NCI-H446 (cell line): ENCODE measurements at regions not wholly inside any gene's neighbourhood (a gene's known extent, or its start where the extent isn't known, plus 50 kb on each side); places are given as distances from the start of the nearest gene placed in this dataset.
"Not testable (repeated sequence)": the region's sequence is repeated elsewhere in the genome, so short reads cannot be mapped to it uniquely, and the experiment has no call there.

Source experiments
- DNase-seq, 2 experiments: peaks; one replicate each; lab custom pipeline; 2025; lab: John Stamatoyannopoulos, UW

DNA sequence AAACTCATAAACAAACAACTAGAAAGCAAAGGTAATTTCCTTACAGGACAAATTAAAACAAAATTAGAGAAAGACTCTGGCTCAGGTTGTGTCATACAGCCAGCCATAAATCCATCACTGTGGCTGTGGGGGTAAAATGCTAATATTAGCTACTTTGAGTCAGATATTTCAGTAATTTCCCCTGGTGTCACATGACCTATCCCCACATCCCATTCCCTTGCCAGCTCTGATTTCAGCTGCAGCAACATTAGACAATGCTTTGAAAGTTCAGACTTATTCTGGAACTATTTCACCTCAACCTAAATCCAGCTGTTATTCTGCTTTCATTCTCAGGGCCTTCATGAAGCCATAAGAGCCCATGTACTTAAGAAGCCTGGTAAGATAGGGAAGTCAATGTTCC lies 55.3 kb downstream of the RPL10L start:
- no peak for DNase-seq

DNA sequence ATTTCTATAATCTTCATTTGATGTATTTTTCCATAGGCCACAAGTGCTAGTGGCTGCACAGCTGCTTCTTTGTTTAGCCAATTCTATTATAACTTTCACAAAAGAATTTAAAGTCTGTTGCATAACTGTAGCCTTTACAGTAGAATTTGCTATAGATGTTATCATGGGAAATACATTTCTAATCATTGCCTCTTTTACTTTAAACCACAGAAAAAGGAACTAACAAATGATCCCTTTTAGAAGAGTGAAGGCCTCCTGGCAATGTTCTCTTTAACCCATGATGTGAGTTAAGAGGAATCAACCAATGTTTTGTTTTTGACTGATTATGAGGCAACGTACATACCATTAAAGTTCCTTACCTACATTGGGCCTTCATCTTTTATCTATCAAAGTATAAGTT lies 68.8 kb downstream of the RPL10L start:
- no peak for DNase-seq

DNA sequence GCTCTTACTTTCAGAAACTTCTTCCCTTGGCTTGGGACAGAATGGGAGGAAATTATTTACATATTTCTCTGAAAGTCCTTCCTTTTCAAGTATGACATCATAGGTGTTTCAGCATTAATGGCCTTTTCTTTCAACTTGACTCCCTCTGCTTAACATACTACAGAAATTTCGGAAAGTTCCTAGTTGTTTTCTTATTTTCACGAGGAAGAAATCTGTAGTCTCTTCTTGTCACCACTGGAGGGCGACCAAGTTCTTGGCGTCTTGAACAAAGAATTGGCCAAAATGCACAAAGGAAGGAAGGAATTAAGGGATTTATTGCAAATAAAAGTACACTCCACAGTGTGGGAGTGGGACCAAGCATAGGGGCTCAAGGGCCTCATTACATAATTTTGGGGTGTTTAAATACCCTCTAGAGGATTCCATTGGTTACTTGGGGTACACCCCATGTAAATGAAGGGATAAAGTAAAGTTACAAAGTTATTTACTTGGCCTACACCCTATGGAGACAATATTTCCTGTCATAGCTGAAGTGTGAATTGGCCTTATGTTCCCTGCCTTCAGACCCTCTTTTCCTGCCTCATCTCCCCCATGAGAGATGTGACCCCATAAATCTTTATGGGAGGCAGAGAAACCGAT lies 70.4 kb downstream of the RPL10L start:
- DNase-seq: peak in 1 of 2 experiments; percentile 75

DNA sequence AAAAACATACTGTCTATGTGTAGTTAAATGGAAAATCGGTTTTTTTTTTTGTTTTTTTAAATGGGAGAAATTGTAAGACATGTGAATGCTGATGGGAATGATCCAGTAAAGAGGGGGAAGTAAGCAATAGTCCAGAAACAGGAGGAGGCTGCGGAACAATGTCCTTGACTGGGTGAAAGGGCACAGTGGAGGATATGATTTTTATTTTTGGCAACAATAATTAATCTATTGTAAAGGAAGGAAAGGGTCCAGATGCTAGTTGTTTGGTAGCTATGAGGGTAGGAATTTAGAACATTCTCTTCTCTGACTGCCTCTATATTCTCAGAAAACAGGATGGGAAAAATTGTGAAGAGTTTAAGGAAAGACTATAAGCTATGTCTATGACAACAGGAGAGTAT lies 76.6 kb downstream of the RPL10L start:
- DNase-seq: no peak

DNA sequence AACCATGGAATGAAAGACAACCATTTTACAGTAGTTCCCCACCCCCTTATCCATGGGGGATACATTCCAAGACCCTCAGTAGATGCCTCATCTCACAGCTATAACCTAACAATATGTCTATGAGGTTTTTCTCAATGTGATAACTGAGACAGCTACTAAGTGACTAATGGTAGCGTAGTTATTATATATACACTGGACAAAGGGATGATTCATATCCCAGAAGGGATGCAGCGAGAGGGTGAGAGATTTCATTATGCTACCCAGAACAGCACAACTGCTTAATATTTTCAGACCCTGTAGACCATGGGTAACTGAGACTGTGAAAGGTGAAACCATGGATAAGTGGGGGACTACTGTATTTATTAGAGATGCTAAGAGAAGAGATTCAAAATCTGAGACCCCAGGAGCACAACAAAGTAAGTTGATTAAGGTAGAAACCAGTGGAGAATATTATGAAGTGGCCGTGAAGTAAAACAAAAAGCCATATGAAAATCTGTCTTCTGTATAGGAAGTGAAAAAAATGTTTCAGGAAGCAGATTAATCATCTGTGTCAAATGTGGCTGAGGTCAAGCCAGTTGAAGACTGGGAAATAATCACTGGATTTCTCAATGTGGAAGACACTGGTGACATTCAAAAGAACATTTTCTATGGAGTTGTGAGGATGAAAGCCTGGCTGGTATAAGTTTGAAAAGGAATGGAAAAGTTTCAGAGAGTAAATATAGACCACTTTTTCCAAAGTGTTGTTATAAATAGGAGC lies 77.2 kb downstream of the RPL10L start:
- DNase-seq: no peak

DNA sequence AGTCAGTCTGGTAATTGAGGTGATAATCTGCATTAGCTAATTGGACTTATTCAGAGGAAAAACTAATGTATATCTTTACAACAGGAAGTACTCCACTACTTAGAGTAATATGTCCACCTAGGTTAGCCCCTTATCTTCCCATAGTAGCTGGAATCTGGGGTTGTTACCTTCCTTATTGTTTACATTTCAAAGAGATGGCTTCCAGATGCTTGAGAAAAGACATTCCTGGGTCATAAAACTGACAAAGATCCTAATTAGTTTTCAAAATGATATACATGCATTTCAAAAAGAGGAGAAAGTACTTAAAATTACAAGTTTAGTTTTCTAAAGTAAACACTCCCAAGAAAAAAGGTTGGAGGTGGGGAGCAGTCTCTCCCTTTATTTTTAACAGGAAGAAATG lies 78.1 kb downstream of the RPL10L start:
- DNase-seq: no peak

DNA sequence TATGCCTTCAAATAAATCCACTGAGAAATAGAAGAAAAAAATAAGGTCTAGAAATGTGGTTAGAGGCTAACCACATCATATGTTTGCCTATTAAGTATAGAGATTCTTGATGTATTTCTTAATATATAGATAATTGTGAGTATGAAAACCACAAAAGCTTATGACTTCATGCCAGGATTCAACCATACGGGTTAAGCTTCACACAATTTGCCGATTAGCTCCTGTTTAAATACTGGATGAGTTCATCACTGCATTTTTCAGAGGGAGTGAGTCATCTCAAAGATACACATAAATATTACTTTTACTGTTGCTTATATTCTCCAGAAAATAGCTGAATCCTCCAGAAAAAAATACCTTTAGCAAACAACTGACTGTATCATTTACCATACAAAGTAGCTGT lies 79.6 kb downstream of the RPL10L start:
- DNase-seq: no peak

DNA sequence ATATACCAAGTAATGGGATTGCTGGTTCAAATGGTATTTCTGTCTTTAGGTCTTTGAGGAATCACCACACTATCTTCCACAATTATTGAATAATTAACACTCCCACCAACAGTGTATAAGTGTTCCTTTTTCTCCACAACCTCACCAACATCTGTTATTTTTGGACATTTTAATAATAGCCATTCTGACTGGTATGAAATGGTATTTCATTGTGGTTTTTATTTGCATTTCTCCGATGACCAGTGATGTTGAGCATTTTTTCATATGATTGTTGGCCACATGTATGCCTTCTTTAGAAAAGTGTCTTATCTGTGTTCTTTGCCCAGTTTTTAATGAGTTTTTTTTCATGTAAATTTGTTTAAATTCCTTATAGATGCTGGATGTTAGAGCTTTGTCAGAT lies 83.4 kb downstream of the RPL10L start:
- not testable (repeated sequence) for DNase-seq

DNA sequence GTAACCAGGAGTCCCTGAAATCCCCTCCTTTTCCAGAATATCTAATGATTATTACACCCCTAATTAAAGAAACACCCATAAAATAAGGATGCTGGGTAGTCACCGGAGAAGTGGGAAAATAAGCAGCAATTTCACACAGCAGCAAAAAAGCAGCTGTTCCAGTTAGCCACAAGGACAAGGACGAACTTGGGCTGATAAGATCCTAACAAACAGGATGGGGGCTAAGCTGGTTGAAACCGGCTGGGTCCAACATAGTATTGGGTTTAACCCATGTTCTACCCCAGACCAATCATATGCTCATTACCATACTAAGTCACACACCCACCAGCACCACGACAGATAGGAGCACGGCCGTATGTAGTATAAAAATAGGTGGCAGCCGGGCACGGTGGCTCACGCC lies 100.7 kb downstream of the RPL10L start:
- DNase-seq: no peak

DNA sequence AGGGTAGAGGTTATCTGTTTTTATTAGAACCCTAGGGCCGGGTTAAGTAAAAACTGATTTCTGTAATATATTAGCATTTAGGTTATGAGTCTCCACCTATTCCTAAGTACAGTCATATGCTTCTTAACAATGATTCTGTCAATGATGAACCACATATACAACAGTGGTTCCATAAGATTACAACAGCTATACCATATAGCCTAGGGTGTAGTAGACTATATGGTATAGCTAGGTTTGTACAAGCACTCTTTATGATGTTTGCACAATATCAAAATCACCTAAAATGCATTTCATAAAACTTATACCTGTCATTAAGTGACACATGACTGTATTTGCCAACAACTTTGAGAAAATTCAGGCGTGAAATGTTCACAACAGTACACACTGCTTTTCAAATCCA lies 110.6 kb downstream of the RPL10L start:
- DNase-seq: no peak

DNA sequence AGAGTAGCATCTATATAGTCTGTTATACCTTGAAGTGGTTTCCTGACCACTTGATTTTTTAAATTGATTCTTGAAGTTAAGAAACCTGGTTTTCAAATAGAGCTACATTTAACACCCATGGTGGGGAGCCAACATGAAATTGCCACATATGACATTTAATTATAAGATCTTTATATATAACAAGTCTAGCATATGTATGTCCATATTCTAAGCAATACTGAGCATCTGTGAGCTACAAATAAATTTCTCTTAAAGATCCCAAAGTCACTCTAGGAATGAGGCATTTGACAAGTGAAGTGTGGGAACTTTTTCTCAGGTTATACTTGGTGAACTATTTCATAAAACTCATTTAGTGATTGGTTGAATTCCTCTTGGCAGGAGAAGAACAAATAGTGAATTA lies 132.5 kb downstream of the RPL10L start:
- DNase-seq: no peak

DNA sequence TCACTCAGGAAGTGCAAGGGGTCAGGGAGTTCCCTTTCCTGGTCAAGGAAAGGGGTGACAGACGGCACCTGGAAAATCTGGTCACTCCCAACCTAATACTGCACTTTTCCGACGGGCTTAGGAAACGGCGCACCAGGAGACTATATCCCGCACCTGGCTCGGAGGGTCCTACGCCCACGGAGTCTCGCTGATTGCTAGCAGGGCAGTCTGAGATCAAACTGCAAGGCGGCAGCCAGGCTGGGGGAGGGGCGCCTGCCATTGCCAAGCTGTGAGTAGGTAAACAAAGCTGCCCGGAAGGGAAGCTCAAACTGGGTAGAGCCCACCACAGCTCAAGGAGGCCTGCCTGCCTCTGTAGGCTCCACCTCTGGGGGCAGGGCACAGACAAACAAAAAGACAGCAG lies 142.8 kb downstream of the RPL10L start:
- not testable (repeated sequence) for DNase-seq

DNA sequence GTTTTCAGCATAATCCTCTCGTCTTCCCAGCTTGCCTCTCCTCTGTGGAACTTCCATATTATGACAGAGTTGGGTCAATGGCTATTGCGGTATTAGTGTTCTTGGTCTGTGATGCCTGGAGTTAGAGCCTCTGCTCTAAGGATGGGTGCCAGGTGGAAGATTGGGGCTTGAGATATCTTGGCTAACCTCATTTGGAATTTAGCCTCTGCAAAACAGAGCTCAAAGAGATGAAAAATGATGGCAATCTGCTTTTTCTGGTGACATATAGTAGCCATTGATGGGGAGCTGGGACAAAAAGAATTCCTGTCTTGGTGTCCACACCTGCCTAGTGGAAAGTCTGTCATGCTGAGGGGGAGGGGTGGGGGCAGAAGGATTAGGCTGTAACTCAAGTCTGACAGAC lies 152.1 kb downstream of the RPL10L start:
- no peak for DNase-seq

DNA sequence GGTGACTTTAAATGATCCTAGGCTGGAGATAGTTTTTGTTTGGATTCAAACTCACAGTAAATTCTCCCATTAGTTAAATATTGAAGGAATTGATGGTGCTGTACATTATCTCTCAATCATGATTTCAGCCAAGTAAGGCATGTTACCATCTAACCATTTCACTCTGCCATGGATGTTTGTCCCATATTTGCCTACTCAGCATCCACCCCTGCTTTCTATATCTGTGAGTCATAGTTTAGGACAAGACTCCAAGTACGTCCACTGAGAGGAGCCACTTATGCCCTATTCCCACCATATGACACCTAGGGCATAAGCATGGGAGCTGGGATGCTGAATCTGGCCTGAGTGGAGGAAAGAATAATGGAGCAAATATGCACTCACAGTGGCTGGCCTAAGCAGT lies 155.2 kb downstream of the RPL10L start:
- DNase-seq: no peak

DNA sequence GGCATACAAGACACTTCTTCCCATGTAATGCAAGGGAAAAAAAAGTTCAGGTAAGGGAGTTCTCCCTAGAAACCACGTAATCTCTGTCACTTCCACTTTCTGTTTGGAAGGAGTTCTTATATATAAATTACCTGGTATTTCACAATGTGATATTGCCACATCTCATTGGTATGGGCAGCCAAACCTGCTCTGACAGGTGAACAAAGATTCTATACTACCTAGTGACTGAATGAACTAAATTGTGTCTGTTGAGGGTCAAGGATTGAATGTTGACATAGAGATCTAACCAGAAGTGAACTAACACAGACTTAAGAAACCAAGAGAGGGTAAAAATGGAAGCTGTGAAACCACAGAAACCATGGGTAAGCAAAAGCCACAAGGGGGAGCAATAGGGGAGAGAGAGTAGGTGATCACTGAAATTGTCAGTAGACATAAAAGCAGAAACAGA lies 161.3 kb downstream of the RPL10L start:
- peak in 1 of 2 experiments; percentile 25 for DNase-seq

DNA sequence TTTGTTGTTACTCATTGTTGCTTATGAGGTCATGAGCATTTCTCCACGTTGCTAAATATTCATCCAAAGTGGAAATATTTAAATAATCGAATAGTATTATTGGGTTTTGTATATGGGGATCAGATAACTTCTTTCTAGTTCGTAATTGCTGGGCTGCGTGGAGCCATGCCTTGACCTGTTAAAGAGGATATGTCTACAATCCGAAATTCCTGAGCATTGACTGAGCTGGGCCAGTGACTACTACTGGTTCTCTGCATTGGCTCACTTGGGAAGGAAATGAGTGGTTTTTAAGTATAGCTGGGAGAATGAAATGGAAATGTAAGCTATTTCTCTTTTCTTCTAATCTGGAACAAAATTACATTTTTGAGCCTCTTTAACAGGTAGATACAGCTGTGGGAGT lies 163.2 kb downstream of the RPL10L start:
- DNase-seq: no peak

DNA sequence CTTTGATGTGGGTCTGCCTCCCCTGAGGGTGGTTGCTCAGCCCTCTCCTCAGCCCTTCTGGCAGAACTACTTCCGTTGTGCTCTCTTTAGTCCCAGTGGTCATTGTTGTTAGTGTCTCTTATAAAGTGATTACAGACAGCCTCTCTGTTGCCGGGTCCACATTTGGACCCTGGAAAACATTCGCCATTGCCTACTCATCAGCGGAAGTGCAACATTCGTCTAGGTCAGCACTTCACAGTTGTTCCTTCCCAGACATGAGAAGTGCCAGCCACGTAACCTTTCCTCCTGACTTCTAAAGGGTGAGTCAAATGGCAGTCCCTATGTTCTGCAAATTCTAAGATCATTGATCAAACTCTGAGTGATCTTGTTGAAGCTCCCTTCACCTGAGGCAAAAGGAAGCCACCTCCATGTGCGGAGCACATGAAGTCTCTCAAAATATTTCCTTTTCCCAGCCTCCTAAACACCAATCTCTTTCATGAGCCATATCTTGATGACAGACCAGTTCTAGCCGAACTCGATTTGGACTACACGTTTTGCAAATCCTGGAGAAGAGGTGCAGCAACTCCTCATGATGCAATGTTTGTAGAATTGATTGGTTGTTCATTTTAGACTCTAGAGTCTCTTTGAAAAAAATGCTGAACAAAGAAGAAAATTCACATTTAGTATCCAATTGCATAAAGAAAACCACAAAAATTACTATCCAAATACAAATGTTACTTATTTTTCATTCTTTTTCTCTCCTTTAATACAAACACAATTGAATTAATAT lies 163.8 kb downstream of the RPL10L start:
- DNase-seq: no peak

DNA sequence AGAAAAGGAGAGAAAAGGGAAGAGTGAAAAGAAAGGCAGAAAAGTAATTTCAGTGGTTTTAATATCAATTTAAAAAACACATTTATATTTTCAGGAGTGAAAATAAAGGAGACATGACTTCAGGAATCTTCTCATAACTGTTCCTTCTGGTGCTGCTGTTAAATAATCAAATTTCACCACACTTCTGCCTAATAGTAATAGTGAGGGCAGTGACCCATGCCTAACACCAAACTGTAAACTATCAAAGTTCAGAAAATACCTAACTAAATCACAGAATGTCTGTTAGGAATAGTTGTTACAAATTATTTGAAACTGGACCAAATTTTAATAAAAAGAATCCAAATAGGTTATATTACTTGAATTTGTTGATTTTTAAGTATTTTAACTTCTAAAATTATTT lies 169.4 kb downstream of the RPL10L start:
- DNase-seq: no peak

DNA sequence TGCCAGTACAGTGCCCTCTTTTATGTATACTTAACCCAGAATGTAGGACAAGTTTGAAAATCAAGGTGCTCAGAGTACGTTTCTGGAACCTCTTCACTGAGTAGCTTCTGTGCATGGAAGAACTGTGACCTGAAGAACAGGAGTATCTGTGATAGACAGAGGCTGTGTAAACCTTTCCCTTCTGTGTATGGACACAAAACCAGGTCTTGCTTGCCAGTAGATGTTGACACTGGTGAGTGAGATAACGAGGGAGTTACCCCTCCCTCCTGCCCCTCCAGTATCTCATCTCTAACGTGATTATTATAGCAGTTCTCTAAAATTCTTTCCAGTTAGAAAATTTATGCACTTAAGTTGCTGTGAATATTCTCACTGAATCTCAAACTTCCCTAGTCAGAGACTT lies 170.8 kb downstream of the RPL10L start:
- no peak for DNase-seq

DNA sequence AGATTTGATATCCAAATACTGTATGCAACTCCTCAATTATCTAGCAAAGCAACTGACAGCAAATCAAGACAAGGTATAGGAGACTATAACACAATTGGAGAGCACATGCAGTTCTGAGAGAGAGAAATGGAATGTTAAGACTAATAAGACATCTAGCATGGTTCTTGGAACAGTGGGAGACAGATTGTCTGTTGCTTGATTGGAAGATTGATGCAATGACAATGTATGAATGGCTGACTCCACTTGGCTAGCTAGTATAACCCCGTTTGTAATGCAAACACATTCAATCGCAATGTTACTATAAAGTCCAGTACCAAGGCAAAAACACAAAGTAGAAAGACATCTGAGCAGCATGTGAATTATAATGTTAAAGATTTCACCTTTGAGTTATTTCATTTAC lies 179.3 kb downstream of the RPL10L start:
- DNase-seq: no peak

DNA sequence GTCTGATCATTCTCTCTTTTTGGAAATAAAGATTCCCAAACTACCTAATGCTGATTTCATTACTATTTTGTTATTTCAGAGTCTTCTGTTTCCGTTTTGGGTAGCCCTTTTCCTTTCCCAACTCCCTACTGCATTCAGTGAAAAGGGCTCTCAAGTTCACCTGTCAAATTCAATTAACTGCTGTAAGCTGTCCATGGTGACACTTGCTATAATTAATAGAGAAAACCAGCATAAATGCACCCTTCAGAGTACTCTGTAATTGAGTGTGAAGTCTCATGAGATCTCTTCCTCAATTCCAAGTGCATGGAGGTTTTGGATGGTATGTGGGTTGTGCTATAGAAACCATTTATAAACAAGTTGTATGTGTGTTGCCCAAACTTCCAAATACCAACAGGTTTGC lies 187.2 kb downstream of the RPL10L start:
- no peak for DNase-seq

DNA sequence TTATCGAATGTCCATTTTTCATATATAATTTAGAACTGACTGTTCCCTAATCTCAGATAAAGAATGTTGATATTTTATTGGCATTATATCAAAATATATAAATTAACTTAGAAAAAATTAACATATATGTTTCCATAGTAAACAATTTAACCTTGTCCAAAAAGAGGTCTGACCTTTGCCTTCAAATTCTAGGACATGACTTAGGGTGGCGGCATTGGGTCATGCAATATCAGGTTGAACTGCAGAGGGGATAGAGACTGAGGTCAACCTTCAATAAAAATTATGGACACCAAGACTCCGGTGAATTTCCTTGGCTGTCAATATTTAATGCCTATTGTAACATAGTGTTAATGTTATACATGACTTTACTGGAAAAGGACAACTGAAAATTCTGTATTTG lies 199.8 kb downstream of the RPL10L start:
- no peak for DNase-seq

DNA sequence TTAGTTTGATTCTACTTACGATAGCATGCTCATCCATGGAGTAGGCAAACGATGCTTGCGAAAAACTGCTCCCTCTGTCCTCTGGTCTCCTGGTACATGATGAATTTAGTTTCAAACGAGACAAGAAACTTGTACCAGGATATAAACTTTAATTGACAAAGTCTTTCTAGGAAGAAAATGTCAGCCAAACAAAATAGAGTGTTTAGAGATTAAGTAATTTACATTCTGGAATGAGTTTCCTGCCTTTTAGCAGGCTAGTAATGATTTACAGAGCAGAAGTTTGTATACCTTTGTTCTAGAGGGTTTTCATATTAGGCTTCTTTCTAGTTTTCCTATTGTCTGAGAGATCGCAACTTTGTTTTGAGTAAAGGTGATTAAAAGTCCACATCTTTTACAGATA lies 206.9 kb downstream of the RPL10L start:
- no peak for DNase-seq
